Fibroblast of villous mesenchyme (primary cell): ENCODE measurements at regions not wholly inside any gene's neighbourhood (a gene's known extent, or its start where the extent isn't known, plus 50 kb on each side); places are given as distances from the start of the nearest gene placed in this dataset.

ENCODE experiments used
- DNase-seq: peaks from one replicate; pipeline ENCODE4 v3.0.0-alpha.2; 2010; ENCODE audit warnings: low read depth
- H3K4me3 ChIP-seq: 2 replicates; pipeline ENCODE4 v1.5.1; 2011; ENCODE audit warnings: low read depth, mild to moderate bottlenecking, low read length
- TF ChIP-seq, protein P1 (sequence below): IDR thresholded peaks from 2 replicates; pipeline ENCODE4 v1.5.1; 2012; ENCODE audit warnings: low read depth, mild to moderate bottlenecking, low read length; ENCODE audit not compliant: insufficient read depth

GRCh38 chr11:70700453-70700852 is 302.1 kb downstream of the CTTN start:
- no peak for DNase-seq
- H3K4me3 ChIP-seq = no peak overlapping the region
- TF ChIP-seq, protein P1, sequence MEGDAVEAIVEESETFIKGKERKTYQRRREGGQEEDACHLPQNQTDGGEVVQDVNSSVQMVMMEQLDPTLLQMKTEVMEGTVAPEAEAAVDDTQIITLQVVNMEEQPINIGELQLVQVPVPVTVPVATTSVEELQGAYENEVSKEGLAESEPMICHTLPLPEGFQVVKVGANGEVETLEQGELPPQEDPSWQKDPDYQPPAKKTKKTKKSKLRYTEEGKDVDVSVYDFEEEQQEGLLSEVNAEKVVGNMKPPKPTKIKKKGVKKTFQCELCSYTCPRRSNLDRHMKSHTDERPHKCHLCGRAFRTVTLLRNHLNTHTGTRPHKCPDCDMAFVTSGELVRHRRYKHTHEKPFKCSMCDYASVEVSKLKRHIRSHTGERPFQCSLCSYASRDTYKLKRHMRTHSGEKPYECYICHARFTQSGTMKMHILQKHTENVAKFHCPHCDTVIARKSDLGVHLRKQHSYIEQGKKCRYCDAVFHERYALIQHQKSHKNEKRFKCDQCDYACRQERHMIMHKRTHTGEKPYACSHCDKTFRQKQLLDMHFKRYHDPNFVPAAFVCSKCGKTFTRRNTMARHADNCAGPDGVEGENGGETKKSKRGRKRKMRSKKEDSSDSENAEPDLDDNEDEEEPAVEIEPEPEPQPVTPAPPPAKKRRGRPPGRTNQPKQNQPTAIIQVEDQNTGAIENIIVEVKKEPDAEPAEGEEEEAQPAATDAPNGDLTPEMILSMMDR = no peak

- DNase-seq = no peak
- TF ChIP-seq, protein P1 = no peak
- H3K4me3 ChIP-seq = no peak overlapping the region
Measured at GRCh38 chr11:70700871-70701270, 302.5 kb downstream of the CTTN start.

DNA sequence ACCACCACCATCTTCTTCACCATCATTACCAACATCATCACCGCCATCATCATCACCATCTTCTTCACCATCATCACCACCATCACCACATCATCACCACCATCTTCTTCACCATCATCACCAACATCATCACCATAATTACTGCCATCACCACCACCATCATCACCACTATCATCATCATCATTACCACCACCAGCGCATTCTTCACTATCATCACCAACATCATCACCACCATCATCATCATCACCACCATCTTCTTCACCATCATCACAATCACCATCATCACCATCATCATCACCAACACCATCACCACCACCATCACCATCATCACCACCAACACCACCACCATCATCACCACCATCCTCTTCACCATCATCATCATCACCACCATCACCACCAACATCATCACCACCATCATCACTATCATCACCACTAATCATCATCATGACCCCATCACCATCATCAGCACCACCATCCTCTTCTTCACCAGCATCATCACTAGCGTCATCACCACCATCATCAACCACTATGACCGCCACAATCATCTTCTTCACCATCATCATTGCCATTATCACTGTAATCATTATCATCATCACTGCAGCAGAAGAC is 303.8 kb downstream of the CTTN start:
- no peak for DNase-seq
- no peak overlapping the region for H3K4me3 ChIP-seq
- TF ChIP-seq, protein P1 = no peak

DNA sequence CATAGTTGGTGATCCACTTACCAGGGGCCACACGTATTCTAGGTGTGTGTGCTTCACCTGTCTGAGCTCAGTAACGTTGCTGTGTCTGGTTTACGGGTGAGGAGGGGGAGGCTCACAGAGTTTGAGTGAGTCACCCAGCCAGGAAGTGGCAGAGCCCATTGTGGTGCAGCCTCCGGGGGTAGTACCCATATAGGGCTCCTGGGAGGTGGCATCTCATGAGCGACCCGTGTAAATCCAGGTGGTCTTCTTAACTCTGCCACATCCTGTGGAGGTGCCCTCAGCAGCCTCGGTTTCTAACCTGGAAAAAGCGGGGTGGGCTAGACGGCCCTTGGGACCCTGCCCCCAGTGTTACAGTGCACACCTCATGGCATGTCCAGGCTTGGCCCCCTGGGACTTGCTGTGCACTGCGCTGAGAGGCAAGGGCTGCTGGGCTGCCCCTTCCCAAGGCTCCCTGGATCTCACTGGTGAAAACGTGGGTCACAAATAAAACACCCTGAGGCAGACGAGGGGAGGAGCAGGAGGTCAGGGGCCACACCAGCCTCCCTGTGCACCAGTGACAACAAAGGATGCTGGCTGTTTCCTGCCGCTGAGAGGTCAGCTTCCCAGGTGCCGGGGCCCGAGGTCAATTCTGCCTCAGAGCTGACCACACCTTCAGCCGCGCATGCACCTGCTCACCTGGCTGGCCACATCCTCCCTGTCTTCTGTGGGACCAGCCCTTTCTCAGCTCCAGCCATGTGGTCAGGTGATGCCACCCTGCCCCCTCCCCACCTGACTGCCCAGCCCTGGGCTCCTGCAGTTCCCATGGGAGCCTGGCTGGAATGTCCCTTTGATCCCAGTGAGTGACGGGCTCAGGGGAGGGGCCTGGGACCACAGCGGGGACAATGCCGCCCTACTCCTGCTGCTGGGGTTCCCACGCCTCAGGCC is 305.1 kb downstream of the CTTN start:
- TF ChIP-seq, protein P1 = no peak
- H3K4me3 ChIP-seq = no peak overlapping the region
- DNase-seq = no peak

DNA sequence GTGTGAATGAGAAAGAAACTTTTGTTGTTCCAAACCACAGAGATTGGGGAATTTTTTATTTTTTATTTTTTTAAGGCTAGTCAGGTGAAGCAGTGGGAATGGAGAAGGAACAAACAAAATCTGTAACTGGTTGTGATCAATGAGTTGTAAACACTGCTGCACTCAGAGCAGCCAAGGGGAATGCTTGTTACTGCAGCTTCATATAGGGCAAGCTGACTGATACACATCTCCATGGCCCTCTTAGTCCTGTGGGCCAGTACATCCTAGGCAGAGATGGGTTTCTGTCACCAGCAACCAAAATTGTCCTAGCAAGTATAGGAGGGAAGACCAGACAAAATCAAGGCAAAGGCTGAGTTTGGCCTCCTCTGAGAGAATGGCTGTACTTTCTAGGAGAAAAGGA is 306.8 kb downstream of the CTTN start:
- H3K4me3 ChIP-seq = no peak overlapping the region
- no peak for DNase-seq
- TF ChIP-seq, protein P1 = no peak

DNA sequence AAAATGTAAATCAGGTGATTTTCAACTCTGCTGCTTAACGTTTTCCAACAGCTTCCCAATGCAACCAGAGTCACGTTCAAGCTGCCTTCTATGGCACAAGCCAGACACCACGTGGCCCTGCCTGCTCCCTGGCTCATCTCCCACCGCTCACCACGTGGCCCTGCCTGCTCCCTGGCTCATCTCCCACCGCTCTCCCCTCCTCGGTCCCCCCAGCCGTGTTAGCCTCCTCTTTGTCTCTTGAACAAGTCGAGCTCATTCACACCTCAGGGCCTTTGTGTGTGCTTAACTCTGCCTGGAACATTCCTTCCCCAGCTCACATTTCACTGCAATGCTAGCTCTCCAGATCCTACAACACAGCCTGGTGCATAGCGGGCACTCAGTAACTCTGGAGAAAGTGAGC is 307.6 kb downstream of the CTTN start:
- no peak for DNase-seq
- no peak overlapping the region for H3K4me3 ChIP-seq
- TF ChIP-seq, protein P1 = no peak
